HG03159 (cell line): ENCODE measurements at regions not wholly inside any gene's neighbourhood (a gene's known extent, or its start where the extent isn't known, plus 50 kb on each side); places are given as distances from the start of the nearest gene placed in this dataset.
"Not testable (repeated sequence)": the region's sequence is repeated elsewhere in the genome, so short reads cannot be mapped to it uniquely, and the experiment has no call there.

ENCODE experiments used
- ATAC-seq: cut with Tn5 transposase; IDR thresholded peaks from one replicate; pipeline ENCODE4 v1.9.1; 2021; ENCODE audit warnings: mild to moderate bottlenecking, moderate library complexity; ENCODE audit not compliant: unreplicated experiment

DNA sequence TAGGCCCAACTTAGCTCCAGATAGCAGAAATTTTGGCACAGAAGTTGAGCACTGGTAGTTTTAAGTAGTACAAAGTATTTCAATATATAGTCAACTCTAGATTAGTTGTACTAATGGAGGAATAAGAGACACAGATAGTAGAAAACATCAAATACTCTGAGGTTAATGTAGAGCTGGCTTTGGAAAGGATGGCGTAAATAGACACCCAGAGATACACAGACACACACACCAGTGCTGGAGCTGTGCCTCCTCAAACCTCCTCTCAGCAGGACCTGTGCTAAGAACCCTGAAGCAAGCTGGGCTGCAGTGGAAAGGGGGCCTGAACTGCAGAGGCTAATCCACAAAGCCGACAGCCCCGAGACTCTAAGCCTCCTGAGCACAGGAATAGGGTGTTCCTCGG, 67.0 kb upstream of the EDEM3 start:
- no peak for ATAC-seq

DNA sequence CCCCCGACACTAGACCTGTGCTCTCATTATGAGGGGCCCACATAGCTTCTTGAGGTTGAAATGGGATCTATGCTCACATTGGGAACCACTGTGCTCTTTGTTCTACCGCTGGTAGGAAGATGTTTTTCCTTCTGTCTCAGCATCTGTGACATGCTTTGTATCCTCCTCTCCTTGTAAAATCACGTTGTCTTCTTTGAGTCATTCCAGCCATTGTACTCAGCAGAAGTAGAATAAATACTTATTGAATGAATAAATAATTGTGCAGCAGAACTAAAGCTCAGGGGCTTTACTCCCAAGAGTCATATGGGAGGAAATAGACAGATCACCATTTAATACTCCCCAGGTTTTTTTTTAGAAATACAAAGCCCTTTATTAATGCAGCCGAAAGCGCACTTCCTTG, 66.3 kb upstream of the EDEM3 start:
- ATAC-seq, result no peak

DNA sequence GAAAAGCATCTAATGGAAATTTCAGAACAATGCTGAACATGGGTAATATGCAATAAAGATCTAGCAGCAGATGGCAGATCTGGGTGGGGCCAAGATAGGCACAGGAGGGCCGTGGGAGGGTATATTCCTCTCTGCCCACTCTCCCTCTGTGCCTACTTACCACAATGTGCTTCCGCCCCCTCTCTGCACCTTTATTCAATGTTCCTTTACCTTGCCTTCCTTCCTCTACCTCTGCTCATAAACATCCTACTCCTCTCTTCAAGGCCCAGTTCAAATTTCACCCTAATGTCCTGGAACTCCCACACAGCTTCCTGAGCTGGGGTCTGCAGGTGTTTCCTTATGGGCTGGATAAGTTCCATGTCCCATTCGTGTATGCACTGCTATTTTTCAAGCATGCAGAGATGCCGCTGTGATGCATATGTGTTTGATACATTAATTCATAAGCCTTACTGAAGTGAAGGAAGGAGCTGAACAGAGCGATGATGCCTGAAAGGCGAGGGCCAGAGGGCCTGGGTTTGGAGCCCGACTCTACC, 65.6 kb upstream of the EDEM3 start:
- ATAC-seq, result no peak

DNA sequence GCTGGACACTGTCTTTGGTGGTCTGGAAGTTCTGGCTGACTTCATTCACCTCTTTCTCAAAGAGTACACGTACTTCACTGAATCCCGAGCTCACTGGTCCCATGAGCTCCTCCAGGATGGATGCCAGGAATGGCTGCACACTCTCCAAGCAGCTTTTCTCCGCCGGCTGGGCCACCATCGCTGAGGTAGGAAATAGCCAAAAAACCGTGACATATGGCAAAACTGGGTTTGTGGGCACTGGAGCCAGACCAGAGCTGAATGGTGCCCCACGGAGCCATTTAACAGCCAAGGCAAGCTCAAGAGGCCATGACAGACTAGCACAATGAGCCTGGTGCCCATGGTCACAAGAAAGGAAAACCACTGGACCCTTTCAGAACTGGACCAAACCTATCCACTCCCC, 64.0 kb upstream of the EDEM3 start:
- ATAC-seq, result no peak

DNA sequence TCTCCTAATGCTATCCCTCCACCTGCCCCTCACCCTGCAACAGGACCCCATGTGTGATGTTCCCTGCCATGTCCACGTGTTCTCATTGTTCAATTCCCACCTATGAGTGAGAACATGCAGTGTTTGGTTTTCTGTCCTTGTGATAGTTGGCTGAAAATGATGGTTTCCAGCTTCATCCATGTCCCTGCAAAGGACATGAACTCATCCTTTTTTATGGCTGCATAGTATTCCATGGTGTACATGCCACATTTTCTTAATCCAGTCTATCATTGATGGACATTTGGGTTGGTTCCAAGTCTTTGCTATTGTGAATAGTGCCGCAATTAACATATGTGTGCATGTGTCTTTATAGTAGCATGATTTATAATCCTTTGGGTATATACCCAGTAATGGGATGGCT, 62.3 kb upstream of the EDEM3 start:
- ATAC-seq, result not testable (repeated sequence)

DNA sequence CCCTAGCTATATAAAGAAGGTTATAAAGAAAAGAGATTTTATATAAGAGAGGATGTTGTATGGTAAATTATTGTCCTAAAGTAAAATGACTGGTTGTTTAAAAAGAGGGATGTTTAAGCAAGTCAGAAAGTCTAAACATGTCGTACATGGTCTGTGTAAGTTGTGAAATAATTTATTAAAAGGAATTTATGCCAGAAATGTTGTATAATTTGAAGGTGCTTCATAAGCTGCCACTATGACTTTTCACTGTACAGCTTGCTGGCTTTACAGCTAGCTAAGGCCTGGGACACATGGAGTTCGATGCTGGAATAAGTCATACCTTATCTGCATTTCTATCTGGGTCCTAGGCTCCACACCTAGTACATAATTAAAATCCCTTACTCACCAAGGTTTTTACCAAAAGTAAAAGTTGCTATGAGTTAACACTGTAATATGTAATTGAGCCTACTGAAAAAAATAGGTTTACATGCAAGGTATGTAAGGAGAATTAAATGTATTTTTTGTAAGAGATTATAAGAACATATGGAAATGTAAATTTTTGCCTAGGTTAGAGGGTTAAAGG, 59.0 kb upstream of the EDEM3 start:
- ATAC-seq, result no peak

DNA sequence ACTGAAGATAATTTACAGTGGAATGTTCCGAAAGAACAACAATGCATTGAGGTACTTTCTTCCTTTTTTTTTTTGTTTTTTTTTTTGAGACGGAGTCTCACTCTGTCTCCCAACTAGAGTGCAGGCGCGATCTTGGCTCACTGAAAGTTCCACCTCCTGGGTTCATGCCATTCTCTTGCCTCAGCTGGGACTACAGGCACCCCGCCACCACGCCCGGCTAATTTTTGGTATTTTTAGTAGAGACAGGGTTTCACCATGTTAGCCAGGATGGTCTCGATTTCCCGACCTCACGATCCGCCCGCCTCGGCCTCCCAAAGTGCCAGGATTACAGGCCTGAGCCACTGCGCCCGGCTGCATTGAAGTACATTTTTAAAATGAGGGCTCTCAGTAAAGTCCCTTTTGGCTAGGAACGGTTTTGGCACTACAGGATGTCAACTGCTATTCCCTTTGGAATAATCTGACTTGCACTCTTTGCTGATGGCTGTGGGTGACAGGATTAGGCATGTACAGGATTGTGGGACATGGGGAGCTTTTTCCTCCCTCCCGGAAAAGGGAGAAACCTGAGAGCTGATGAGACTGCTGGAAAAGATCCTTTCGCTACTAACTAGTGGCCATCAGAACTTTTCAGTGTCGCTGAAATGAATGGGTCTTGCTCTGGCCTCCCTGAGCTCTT, 56.9 kb upstream of the EDEM3 start:
- no peak for ATAC-seq

DNA sequence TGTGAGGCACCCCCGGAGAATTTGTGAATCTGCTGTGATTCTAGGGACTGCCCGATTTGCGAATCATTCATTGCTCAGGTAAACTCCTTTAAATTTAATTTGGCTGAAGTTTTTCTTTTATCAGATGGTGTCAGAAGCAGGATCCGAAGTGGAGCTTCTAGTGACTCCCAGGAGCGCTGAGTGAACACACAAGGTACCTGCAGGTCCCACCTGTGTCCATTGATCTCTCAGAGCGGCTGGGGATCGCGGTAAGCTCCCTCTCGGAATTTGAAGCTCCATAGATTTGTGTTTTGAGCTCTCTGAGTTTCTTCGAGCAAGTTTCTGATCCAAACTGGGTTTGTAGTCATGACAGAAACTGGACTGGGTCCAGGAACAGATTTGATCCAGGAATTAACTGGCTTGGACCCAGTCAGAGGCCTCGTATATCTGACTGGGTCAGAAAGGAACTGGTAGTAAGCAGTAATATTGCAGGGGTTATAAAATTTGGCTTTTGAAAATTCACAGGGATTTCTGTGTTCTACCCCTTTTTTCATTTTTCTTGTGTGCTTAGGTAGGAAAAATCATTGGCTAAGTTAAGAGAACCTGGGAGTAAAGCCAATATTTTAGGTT, 56.2 kb upstream of the EDEM3 start:
- ATAC-seq, result no peak

DNA sequence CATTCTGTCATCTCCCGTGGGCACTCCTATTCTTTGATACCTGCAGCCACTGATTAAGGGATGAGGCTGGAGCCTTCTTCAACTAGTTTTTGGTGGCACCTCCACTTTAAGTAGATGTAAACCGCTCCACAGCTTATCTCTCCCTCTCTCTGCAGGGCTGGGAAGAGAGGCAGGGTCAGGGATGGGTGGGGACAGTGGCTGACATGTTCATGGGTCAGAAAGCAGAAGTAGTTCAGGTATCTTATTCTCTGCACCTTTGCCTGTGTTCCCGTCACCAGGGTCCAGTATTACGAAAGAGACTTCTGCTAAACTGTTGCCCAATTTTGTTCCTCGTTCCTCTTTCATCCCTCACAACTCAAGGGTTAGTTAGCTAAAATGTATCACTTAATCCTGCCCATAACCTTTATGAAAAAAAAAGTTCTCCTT, 51.7 kb upstream of the EDEM3 start:
- no peak for ATAC-seq

DNA sequence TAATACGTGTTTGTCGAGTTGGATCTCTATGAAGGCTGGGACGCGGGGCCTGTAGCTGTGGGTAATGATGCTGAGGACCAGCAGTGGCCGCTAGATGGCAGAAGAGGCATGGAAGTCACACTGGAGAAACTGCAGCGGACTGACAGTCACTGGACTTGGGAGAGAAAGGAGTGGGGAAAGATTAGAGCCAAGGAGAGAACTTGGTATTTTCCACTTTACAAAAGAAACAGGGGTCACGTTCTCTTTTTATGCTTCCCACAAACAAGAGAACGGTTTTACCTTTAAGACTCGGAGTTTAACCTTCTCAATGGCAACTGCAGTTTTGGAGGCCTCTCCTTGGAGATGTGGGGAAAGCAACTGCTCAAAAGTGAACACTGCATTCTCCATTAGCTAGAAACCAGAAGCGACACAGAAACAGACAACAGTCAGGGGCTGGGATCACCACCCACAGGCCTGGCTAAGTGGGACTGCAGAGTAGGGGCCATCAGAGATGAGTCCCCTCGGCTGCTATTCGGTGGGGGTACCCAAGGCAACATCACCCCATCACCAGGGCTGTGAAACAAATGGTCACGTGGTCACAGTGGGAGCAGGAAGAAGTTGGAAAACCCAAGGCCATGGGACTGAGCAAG, 51.1 kb upstream of the EDEM3 start:
- peak; percentile 88 for ATAC-seq
